ENCODE measurements at regions not wholly inside any gene's neighbourhood (a gene's known extent, or its start where the extent isn't known, plus 50 kb on each side); places are given as distances from the start of the nearest gene placed in this dataset.

- TF ChIP-seq CTCF (IDR thresholded peaks at IDR 0.05), result no peak
- no peak for TF ChIP-seq POLR2A (IDR thresholded peaks at IDR 0.05)
Observed at GRCh38 chr6:71510856-71511255, 222.2 kb downstream of the OGFRL1 start.

All from testis (tissue), 2 donors.